HFFc6 (cell line): ENCODE measurements at regions not wholly inside any gene's neighbourhood (a gene's known extent, or its start where the extent isn't known, plus 50 kb on each side); places are given as distances from the start of the nearest gene placed in this dataset.

ENCODE experiments used
- DNase-seq: peaks from one replicate; pipeline ENCODE4 v3.0.0-alpha.2; 2018
- H3K27ac Mint-ChIP-seq: 2 replicates; pipeline ENCODE4 v1.8.0; 2020; ENCODE audit warnings: mild to moderate bottlenecking, mixed read lengths
- H3K27me3 Mint-ChIP-seq: 2 replicates; pipeline ENCODE4 v1.8.0; 2021; ENCODE audit warnings: mild to moderate bottlenecking, moderate library complexity, mixed read lengths; ENCODE audit not compliant: insufficient read depth
- H3K36me3 Mint-ChIP-seq: 2 replicates; pipeline ENCODE4 v1.8.0; 2021; ENCODE audit warnings: low read depth, mixed read lengths
- H3K4me1 Mint-ChIP-seq: 2 replicates; pipeline ENCODE4 v1.8.0; 2020; ENCODE audit warnings: low read depth, mixed read lengths
- H3K4me3 Mint-ChIP-seq: 2 replicates; pipeline ENCODE4 v1.8.0; 2020; ENCODE audit warnings: mild to moderate bottlenecking, moderate library complexity, mixed read lengths
- H3K9me3 Mint-ChIP-seq: 2 replicates; pipeline ENCODE4 v1.8.0; 2020; ENCODE audit warnings: mild to moderate bottlenecking, mixed read lengths
- TF ChIP-seq, protein P1 (sequence below): fragments of 200-600 bp; sonication (generic); IDR thresholded peaks from 2 replicates; pipeline ENCODE4 v1.5.0; 2021; ENCODE audit warnings: antibody characterized with exemption, mild to moderate bottlenecking

DNA sequence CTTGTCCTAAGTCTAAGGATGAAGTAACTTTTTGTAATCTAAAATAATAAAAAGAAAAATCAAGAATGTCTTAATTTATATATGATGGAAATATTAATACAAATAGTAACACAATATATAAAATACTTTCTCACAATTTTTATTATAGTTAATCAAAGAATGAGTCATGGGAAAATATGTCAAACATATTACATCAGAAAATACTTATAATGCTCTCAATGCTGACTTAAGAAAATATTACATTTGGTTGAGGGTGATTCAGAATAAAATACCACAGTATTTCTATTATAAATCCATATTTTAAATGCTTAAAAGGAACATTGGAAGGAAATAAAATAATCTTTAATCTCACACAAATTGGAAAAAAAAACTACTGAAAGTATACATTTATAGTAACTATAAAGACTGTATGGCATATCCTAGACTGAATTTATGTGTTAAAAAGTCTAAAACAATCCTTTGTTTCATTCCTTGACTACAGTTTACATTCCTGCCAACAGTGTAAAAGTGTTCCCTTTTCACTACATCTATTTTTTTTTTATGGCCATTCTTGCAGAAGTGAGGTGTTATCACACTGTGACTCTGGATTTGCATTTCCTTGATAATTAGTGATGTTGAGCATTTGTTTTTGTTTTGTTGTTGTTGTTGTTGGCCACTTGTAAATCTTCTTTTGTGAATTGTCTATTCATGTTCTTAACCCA, 1573.5 kb upstream of the ACVR2A start:
- DNase-seq: no peak
- H3K9me3 Mint-ChIP-seq: no peaks in the 10 kb centered on the region; the same call in 1 of the 2 replicates
- no peaks in the 10 kb centered on the region for H3K36me3 Mint-ChIP-seq
- TF ChIP-seq, protein P1, sequence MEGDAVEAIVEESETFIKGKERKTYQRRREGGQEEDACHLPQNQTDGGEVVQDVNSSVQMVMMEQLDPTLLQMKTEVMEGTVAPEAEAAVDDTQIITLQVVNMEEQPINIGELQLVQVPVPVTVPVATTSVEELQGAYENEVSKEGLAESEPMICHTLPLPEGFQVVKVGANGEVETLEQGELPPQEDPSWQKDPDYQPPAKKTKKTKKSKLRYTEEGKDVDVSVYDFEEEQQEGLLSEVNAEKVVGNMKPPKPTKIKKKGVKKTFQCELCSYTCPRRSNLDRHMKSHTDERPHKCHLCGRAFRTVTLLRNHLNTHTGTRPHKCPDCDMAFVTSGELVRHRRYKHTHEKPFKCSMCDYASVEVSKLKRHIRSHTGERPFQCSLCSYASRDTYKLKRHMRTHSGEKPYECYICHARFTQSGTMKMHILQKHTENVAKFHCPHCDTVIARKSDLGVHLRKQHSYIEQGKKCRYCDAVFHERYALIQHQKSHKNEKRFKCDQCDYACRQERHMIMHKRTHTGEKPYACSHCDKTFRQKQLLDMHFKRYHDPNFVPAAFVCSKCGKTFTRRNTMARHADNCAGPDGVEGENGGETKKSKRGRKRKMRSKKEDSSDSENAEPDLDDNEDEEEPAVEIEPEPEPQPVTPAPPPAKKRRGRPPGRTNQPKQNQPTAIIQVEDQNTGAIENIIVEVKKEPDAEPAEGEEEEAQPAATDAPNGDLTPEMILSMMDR: no peak
- H3K27ac Mint-ChIP-seq: no peak overlapping the region
- peaks cover 2% of the 10 kb centered on the region; the same call in 1 of the 2 replicates for H3K27me3 Mint-ChIP-seq
- H3K4me1 Mint-ChIP-seq: no peaks in the 10 kb centered on the region; the same call in 1 of the 2 replicates
- no peak overlapping the region for H3K4me3 Mint-ChIP-seq

- peaks cover 2% of the 10 kb centered on the region; the same call in 1 of the 2 replicates for H3K27me3 Mint-ChIP-seq
- no peak for DNase-seq
- no peaks in the 10 kb centered on the region; the same call in 1 of the 2 replicates for H3K4me1 Mint-ChIP-seq
- H3K4me3 Mint-ChIP-seq: no peak overlapping the region
- H3K36me3 Mint-ChIP-seq: no peaks in the 10 kb centered on the region
- no peak overlapping the region for H3K27ac Mint-ChIP-seq
- H3K9me3 Mint-ChIP-seq: no peaks in the 10 kb centered on the region; the same call in 1 of the 2 replicates
- TF ChIP-seq, protein P1: no peak
Observed at GRCh38 chr2:146270618-146271017, 1574.2 kb upstream of the ACVR2A start.

- Mint-ChIP-seq H3K4me3 (no peak overlapping the region), H3K9me3 (peaks cover 5% of the 10 kb centered on the region; the same call in 1 of the 2 replicates), H3K27me3 (no peaks in the 10 kb centered on the region), H3K36me3 (no peaks in the 10 kb centered on the region), H3K27ac (no peak overlapping the region), H3K4me1 (no peaks in the 10 kb centered on the region; the same call in 1 of the 2 replicates)
- TF ChIP-seq, protein P1: no peak
- no peak for DNase-seq
Observed at GRCh38 chr2:146267093-146267492, 1577.7 kb upstream of the ACVR2A start.

GRCh38 chr2:146265656-146266055, 1579.2 kb upstream of the ACVR2A start:
- no peak overlapping the region for H3K27ac Mint-ChIP-seq
- peaks cover 5% of the 10 kb centered on the region; the same call in 1 of the 2 replicates for H3K9me3 Mint-ChIP-seq
- no peaks in the 10 kb centered on the region for H3K27me3 Mint-ChIP-seq
- DNase-seq: no peak
- TF ChIP-seq, protein P1: no peak
- no peaks in the 10 kb centered on the region; the same call in 1 of the 2 replicates for H3K4me1 Mint-ChIP-seq
- no peak overlapping the region for H3K4me3 Mint-ChIP-seq
- no peaks in the 10 kb centered on the region for H3K36me3 Mint-ChIP-seq

GRCh38 chr2:146262606-146263005, 1582.2 kb upstream of the ACVR2A start:
- H3K27ac Mint-ChIP-seq: no peak overlapping the region
- no peak for DNase-seq
- peaks cover 5% of the 10 kb centered on the region; the same call in 1 of the 2 replicates for H3K9me3 Mint-ChIP-seq
- no peaks in the 10 kb centered on the region for H3K27me3 Mint-ChIP-seq
- no peaks in the 10 kb centered on the region for H3K36me3 Mint-ChIP-seq
- H3K4me3 Mint-ChIP-seq: no peak overlapping the region
- TF ChIP-seq, protein P1: no peak
- no peaks in the 10 kb centered on the region; the same call in 1 of the 2 replicates for H3K4me1 Mint-ChIP-seq
